ENCODE measurements at regions not wholly inside any gene's neighbourhood (a gene's known extent, or its start where the extent isn't known, plus 50 kb on each side); places are given as distances from the start of the nearest gene placed in this dataset.

DNA sequence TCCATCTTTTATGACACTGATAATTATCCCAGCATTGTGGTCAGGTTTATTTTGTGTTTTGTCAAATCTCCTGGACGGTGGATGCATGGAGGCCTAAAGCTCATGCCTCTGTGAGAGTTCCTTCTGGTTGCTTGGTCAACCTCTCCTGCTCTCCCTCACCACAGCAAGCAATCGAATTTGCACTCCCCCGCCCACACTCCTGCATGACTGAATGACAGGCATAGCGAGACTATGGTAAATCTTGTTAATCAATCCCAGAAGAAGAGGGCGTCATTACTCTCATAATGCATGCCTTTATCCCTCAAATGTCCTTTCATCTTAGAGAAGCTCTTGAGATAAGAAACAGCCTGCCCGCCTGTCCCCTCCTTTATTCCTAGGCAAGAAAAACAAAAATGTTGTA lies 1215.0 kb upstream of the CDH9 start:
- Histone ChIP-seq H2BK15ac (ENCODE audit: low read depth, poor library complexity, severe bottlenecking) (no peak overlapping the region), H2BK5ac (ENCODE audit: low read depth, low read length, poor library complexity, severe bottlenecking) (no peak overlapping the region), H3K9me3 (ENCODE audit: control insufficient read depth, low read length) (peaks cover 10% of the 10 kb centered on the region), H3K23ac (ENCODE audit: low read length in 2 of 2) (no peak overlapping the region), H3K9ac (ENCODE audit: low read length) (no peak overlapping the region), H3K27ac (ENCODE audit: low read length, poor library complexity, severe bottlenecking) (no peak overlapping the region), H3K4me3 (ENCODE audit: insufficient read depth in 1 of 2, low read depth in 1 of 2, low read length in 2 of 2) (no peak overlapping the region), H3K4ac (ENCODE audit: low read depth in 1 of 2, low read length in 2 of 2) (no peak overlapping the region), H3K4me2 (ENCODE audit: low read length, poor library complexity, severe bottlenecking) (no peak overlapping the region), H3K18ac (ENCODE audit: low read depth in 1 of 2, low read length in 2 of 2) (no peak overlapping the region), H3K27me3 (ENCODE audit: control insufficient read depth in 1 of 2, insufficient read depth in 1 of 2, low read length in 2 of 2) (no peaks in the 10 kb centered on the region), H3K36me3 (ENCODE audit: control insufficient read depth in 1 of 2, insufficient read depth in 2 of 2, low read depth in 1 of 2, low read length in 2 of 2) (no peaks in the 10 kb centered on the region), H2BK12ac (ENCODE audit: low read length in 2 of 2) (no peak overlapping the region), H2BK120ac (ENCODE audit: low read depth, low read length) (no peak overlapping the region), H2AFZ (ENCODE audit: low read depth, low read length) (no peak overlapping the region), H3K4me1 (ENCODE audit: control insufficient read depth, insufficient read depth, low read depth, low read length) (no peaks in the 10 kb centered on the region), H4K8ac (ENCODE audit: low read length) (no peak overlapping the region), H3K14ac (ENCODE audit: low read length in 2 of 2) (no peak overlapping the region), H2AK5ac (ENCODE audit: low read length, severe bottlenecking) (no peak overlapping the region), H3K79me1 (replicated peaks; ENCODE audit: low read length, poor library complexity, severe bottlenecking) (no peaks in the 10 kb centered on the region), H4K91ac (ENCODE audit: low read length) (no peak overlapping the region)
- 65% methylated on average over 6 of the region's 6 CpGs for WGBS
- DNase-seq: no peak

DNA sequence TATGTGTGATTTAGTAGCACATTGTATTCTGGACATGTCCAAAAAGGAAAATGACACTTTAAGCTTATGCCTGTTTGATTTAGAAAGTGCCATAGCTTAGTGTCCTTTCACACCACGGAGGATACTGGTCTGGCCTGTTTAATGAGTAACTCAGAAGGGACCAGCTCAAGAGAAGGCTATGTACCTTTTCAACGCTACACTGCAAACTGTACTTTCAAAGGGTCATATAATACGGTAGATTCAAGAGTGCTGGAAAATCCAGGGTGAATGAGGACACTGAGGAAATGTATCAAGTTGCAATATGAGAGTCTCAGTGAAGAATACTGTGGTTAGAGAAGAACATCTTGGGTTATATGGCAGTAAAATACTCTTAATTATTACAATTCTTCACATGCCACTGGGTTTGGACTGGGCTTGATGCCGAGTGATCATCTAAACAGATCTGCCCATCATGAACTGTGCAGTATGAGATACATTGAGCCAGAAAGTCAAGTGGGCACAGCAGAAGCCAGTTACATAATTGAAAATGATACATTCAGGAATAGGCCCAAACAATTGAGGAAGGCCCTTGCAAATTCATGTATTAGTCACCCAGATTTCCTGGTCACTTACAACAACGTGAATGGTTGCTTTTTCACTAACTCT lies 1211.5 kb upstream of the CDH9 start:
- Histone ChIP-seq H3K27ac (ENCODE audit: low read length, poor library complexity, severe bottlenecking) (no peak overlapping the region), H3K4me1 (ENCODE audit: control insufficient read depth, insufficient read depth, low read depth, low read length) (no peaks in the 10 kb centered on the region), H4K8ac (ENCODE audit: low read length) (no peak overlapping the region), H2AFZ (ENCODE audit: low read depth, low read length) (no peak overlapping the region), H3K79me1 (replicated peaks; ENCODE audit: low read length, poor library complexity, severe bottlenecking) (no peaks in the 10 kb centered on the region), H2BK12ac (ENCODE audit: low read length in 2 of 2) (no peak overlapping the region), H3K4ac (ENCODE audit: low read depth in 1 of 2, low read length in 2 of 2) (no peak overlapping the region), H3K14ac (ENCODE audit: low read length in 2 of 2) (no peak overlapping the region), H3K27me3 (ENCODE audit: control insufficient read depth in 1 of 2, insufficient read depth in 1 of 2, low read length in 2 of 2) (no peaks in the 10 kb centered on the region), H2BK5ac (ENCODE audit: low read depth, low read length, poor library complexity, severe bottlenecking) (no peak overlapping the region), H3K36me3 (ENCODE audit: control insufficient read depth in 1 of 2, insufficient read depth in 2 of 2, low read depth in 1 of 2, low read length in 2 of 2) (no peaks in the 10 kb centered on the region), H2AK5ac (ENCODE audit: low read length, severe bottlenecking) (no peak overlapping the region), H4K91ac (ENCODE audit: low read length) (no peak overlapping the region), H3K18ac (ENCODE audit: low read depth in 1 of 2, low read length in 2 of 2) (no peak overlapping the region), H3K9ac (ENCODE audit: low read length) (no peak overlapping the region), H3K23ac (ENCODE audit: low read length in 2 of 2) (no peak overlapping the region), H3K4me2 (ENCODE audit: low read length, poor library complexity, severe bottlenecking) (no peak overlapping the region), H3K4me3 (ENCODE audit: insufficient read depth in 1 of 2, low read depth in 1 of 2, low read length in 2 of 2) (no peak overlapping the region), H3K9me3 (ENCODE audit: control insufficient read depth, low read length) (peaks cover 10% of the 10 kb centered on the region), H2BK120ac (ENCODE audit: low read depth, low read length) (no peak overlapping the region), H2BK15ac (ENCODE audit: low read depth, poor library complexity, severe bottlenecking) (no peak overlapping the region)
- WGBS: 78% methylated on average over 5 of the region's 5 CpGs
- no peak for DNase-seq

DNA sequence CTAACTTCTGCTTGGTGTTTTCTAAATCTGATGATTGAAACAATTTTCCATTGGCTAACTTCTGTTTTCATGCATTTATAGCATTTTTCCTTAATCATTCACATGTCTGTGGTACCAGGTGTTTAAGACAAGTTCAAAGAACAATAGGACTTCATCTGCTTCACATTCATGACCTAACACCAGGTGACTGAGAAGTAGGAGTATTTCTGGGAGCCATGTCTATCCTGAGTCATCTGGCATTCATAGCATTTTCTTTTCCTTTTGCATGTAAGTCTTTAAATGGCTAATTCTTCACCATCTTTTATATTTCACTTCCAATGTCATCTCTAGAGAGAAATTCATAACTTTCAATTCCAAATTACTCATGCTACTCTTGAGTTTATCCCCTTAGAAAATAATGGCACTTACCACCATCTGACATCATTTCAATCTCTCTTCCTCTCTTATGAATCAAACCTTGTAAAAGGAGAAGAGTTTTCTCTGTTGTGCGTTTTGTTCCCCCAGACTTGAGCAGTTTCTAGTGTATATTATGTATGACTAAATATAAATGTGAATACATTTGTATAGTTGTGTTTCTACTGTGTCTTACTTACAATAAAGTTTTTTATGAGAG lies 1196.1 kb upstream of the CDH9 start:
- Histone ChIP-seq H3K27me3 (ENCODE audit: control insufficient read depth in 1 of 2, insufficient read depth in 1 of 2, low read length in 2 of 2) (no peaks in the 10 kb centered on the region), H3K4ac (ENCODE audit: low read depth in 1 of 2, low read length in 2 of 2) (no peak overlapping the region), H3K4me1 (ENCODE audit: control insufficient read depth, insufficient read depth, low read depth, low read length) (no peaks in the 10 kb centered on the region), H2AFZ (ENCODE audit: low read depth, low read length) (no peak overlapping the region), H3K23ac (ENCODE audit: low read length in 2 of 2) (no peak overlapping the region), H2BK5ac (ENCODE audit: low read depth, low read length, poor library complexity, severe bottlenecking) (no peak overlapping the region), H3K9ac (ENCODE audit: low read length) (no peak overlapping the region), H3K14ac (ENCODE audit: low read length in 2 of 2) (no peak overlapping the region), H3K79me1 (replicated peaks; ENCODE audit: low read length, poor library complexity, severe bottlenecking) (no peaks in the 10 kb centered on the region), H4K91ac (ENCODE audit: low read length) (no peak overlapping the region), H2BK15ac (ENCODE audit: low read depth, poor library complexity, severe bottlenecking) (no peak overlapping the region), H4K8ac (ENCODE audit: low read length) (no peak overlapping the region), H2BK12ac (ENCODE audit: low read length in 2 of 2) (no peak overlapping the region), H3K18ac (ENCODE audit: low read depth in 1 of 2, low read length in 2 of 2) (no peak overlapping the region), H2BK120ac (ENCODE audit: low read depth, low read length) (no peak overlapping the region), H3K36me3 (ENCODE audit: control insufficient read depth in 1 of 2, insufficient read depth in 2 of 2, low read depth in 1 of 2, low read length in 2 of 2) (no peaks in the 10 kb centered on the region), H3K4me3 (ENCODE audit: insufficient read depth in 1 of 2, low read depth in 1 of 2, low read length in 2 of 2) (no peak overlapping the region), H3K27ac (ENCODE audit: low read length, poor library complexity, severe bottlenecking) (no peak overlapping the region), H3K9me3 (ENCODE audit: control insufficient read depth, low read length) (peaks cover 6% of the 10 kb centered on the region), H2AK5ac (ENCODE audit: low read length, severe bottlenecking) (no peak overlapping the region), H3K4me2 (ENCODE audit: low read length, poor library complexity, severe bottlenecking) (no peak overlapping the region)
- no peak for DNase-seq
- no CpG with 5 or more reads among the region's 1 CpG for WGBS

DNA sequence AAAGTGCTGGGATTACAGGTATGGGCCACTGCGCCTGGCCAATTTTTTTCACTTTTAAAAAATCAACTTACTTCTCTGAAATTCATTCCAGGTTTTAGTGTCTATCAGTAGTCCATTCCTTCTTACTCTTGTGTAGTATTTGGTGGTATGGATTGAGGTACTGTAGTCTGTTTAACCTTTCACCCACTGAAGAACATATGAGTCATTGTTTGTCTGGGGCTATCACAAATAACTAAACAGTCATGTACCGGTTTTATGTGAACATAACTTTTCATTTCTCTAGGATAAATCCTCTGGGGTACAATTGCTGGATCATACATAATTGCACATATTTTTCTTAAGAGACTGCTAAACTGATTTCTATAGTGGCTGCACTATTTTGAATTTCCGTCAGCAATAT lies 1188.0 kb upstream of the CDH9 start:
- H4K8ac ChIP-seq (ENCODE audit: low read length): no peak overlapping the region
- H2BK12ac ChIP-seq (ENCODE audit: low read length in 2 of 2): no peak overlapping the region
- no peak overlapping the region for H3K18ac ChIP-seq (ENCODE audit: low read depth in 1 of 2, low read length in 2 of 2)
- H4K91ac ChIP-seq (ENCODE audit: low read length): no peak overlapping the region
- peaks cover 3% of the 10 kb centered on the region for H3K9me3 ChIP-seq (ENCODE audit: control insufficient read depth, low read length)
- H2AFZ ChIP-seq (ENCODE audit: low read depth, low read length): no peak overlapping the region
- peak; percentile 1 for DNase-seq
- 17% methylated on average over 1 of the region's 3 CpGs for WGBS
- no peak overlapping the region for H3K27ac ChIP-seq (ENCODE audit: low read length, poor library complexity, severe bottlenecking)
- no peak overlapping the region for H3K9ac ChIP-seq (ENCODE audit: low read length)
- H3K27me3 ChIP-seq (ENCODE audit: control insufficient read depth in 1 of 2, insufficient read depth in 1 of 2, low read length in 2 of 2): no peaks in the 10 kb centered on the region
- no peak overlapping the region for H3K4ac ChIP-seq (ENCODE audit: low read depth in 1 of 2, low read length in 2 of 2)
- no peaks in the 10 kb centered on the region for H3K79me1 ChIP-seq (replicated peaks; ENCODE audit: low read length, poor library complexity, severe bottlenecking)
- H3K23ac ChIP-seq (ENCODE audit: low read length in 2 of 2): no peak overlapping the region
- no peaks in the 10 kb centered on the region for H3K4me1 ChIP-seq (ENCODE audit: control insufficient read depth, insufficient read depth, low read depth, low read length)
- no peak overlapping the region for H2BK120ac ChIP-seq (ENCODE audit: low read depth, low read length)
- no peak overlapping the region for H2BK5ac ChIP-seq (ENCODE audit: low read depth, low read length, poor library complexity, severe bottlenecking)
- H2BK15ac ChIP-seq (ENCODE audit: low read depth, poor library complexity, severe bottlenecking): no peak overlapping the region
- H2AK5ac ChIP-seq (ENCODE audit: low read length, severe bottlenecking): no peak overlapping the region
- no peak overlapping the region for H3K14ac ChIP-seq (ENCODE audit: low read length in 2 of 2)
- H3K36me3 ChIP-seq (ENCODE audit: control insufficient read depth in 1 of 2, insufficient read depth in 2 of 2, low read depth in 1 of 2, low read length in 2 of 2): no peaks in the 10 kb centered on the region
- no peak overlapping the region for H3K4me3 ChIP-seq (ENCODE audit: insufficient read depth in 1 of 2, low read depth in 1 of 2, low read length in 2 of 2)
- no peak overlapping the region for H3K4me2 ChIP-seq (ENCODE audit: low read length, poor library complexity, severe bottlenecking)
